PC-9 (cell line): ENCODE measurements at regions not wholly inside any gene's neighbourhood (a gene's known extent, or its start where the extent isn't known, plus 50 kb on each side); places are given as distances from the start of the nearest gene placed in this dataset.

ENCODE experiments used
- CTCF ChIP-seq: fragments of 200-600 bp; sonication (generic); conservative IDR thresholded peaks from 2 replicates; pipeline ENCODE4 v1.6.1; 2017; ENCODE audit warnings: mixed run types, antibody characterized with exemption, mild to moderate bottlenecking, moderate library complexity
- EZH2 ChIP-seq: fragments of 200-600 bp; sonication (generic); IDR thresholded peaks from 2 replicates; pipeline ENCODE4 v1.8.0; 2017; ENCODE audit warnings: antibody characterized with exemption, low read depth

- TF ChIP-seq EZH2 = no peak
- no peak for TF ChIP-seq CTCF
Measured at GRCh38 chr2:155692856-155693255, 639.7 kb downstream of the NR4A2 start.
